Parathyroid adenoma (tissue), 2 donors: ENCODE measurements at regions not wholly inside any gene's neighbourhood (a gene's known extent, or its start where the extent isn't known, plus 50 kb on each side); places are given as distances from the start of the nearest gene placed in this dataset.

Experiments
- H2AFZ ChIP-seq: fragments of 300-600 bp; sonication (generic); one replicate; pipeline ENCODE4 v1.7.0; 2017; ENCODE audit warnings: antibody characterized with exemption, mild to moderate bottlenecking
- H3K27ac ChIP-seq: fragments of 300-600 bp; sonication (generic); one replicate; pipeline ENCODE4 v1.7.0; 2017
- H3K27me3 ChIP-seq: fragments of 300-600 bp; sonication (generic); one replicate; pipeline ENCODE4 v1.7.0; 2017; ENCODE audit warnings: low read length; ENCODE audit not compliant: control insufficient read depth, insufficient read depth
- H3K36me3 ChIP-seq: fragments of 300-600 bp; sonication (generic); one replicate; pipeline ENCODE4 v1.7.0; 2017; ENCODE audit warnings: low read length; ENCODE audit not compliant: control insufficient read depth, insufficient read depth
- H3K4me1 ChIP-seq: fragments of 300-600 bp; sonication (generic); one replicate; pipeline ENCODE4 v1.7.0; 2017; ENCODE audit warnings: control low read depth
- H3K4me2 ChIP-seq: fragments of 300-600 bp; sonication (generic); one replicate; pipeline ENCODE4 v1.7.0; 2017; ENCODE audit warnings: low read length
- H3K4me3 ChIP-seq: fragments of 300-600 bp; sonication (generic); one replicate; pipeline ENCODE4 v1.7.0; 2017; ENCODE audit warnings: low read depth, low read length
- H3K79me2 ChIP-seq: fragments of 300-600 bp; sonication (generic); one replicate; pipeline ENCODE4 v1.7.0; 2017; ENCODE audit warnings: control low read depth
- H3K9ac ChIP-seq: fragments of 300-600 bp; sonication (generic); one replicate; pipeline ENCODE4 v1.7.0; 2017; ENCODE audit warnings: mild to moderate bottlenecking
- H3K9me3 ChIP-seq: fragments of 300-600 bp; sonication (generic); one replicate; pipeline ENCODE4 v1.7.0; 2017; ENCODE audit warnings: low read length; ENCODE audit not compliant: control insufficient read depth
- CTCF ChIP-seq: fragments of 300-600 bp; sonication (generic); IDR thresholded peaks from one replicate; pipeline ENCODE4 v1.7.0; 2017; ENCODE audit warnings: antibody characterized with exemption, mild to moderate bottlenecking
- donor health status: primary hyperparathyroidism.

GRCh38 chr16:7992616-7993015, 597.7 kb downstream of the TMEM114 start:
- H3K27ac ChIP-seq = no peak overlapping the region
- H3K27me3 ChIP-seq = no peaks in the 10 kb centered on the region
- no peak overlapping the region for H2AFZ ChIP-seq
- no peaks in the 10 kb centered on the region for H3K79me2 ChIP-seq
- no peaks in the 10 kb centered on the region for H3K36me3 ChIP-seq
- TF ChIP-seq CTCF = no peak
- no peak overlapping the region for H3K4me3 ChIP-seq
- no peak overlapping the region for H3K4me2 ChIP-seq
- no peak overlapping the region for H3K9ac ChIP-seq
- no peaks in the 10 kb centered on the region for H3K4me1 ChIP-seq
- H3K9me3 ChIP-seq = no peaks in the 10 kb centered on the region

- H3K9ac ChIP-seq = no peak overlapping the region
- no peaks in the 10 kb centered on the region for H3K36me3 ChIP-seq
- TF ChIP-seq CTCF = no peak
These were observed 599.6 kb downstream of the TMEM114 start for GRCh38 chr16:7990626-7991260.

GRCh38 chr16:7983676-7984075, 606.6 kb downstream of the TMEM114 start:
- no peaks in the 10 kb centered on the region for H3K79me2 ChIP-seq
- no peak overlapping the region for H2AFZ ChIP-seq
- no peak overlapping the region for H3K4me3 ChIP-seq
- no peaks in the 10 kb centered on the region for H3K27me3 ChIP-seq
- H3K9me3 ChIP-seq = no peaks in the 10 kb centered on the region
- H3K9ac ChIP-seq = no peak overlapping the region
- no peak for TF ChIP-seq CTCF
- H3K4me2 ChIP-seq = no peak overlapping the region
- no peaks in the 10 kb centered on the region for H3K4me1 ChIP-seq
- H3K27ac ChIP-seq = no peak overlapping the region
- no peaks in the 10 kb centered on the region for H3K36me3 ChIP-seq

More at GRCh38 chr16:7990626-7991260, 599.6 kb downstream of the TMEM114 start:
- no peaks in the 10 kb centered on the region for H3K9me3 ChIP-seq
- H3K4me3 ChIP-seq = no peak overlapping the region
- H3K27ac ChIP-seq = no peak overlapping the region
- no peaks in the 10 kb centered on the region for H3K27me3 ChIP-seq
- no peaks in the 10 kb centered on the region for H3K4me1 ChIP-seq
- no peak overlapping the region for H3K4me2 ChIP-seq
- no peaks in the 10 kb centered on the region for H3K79me2 ChIP-seq
- H2AFZ ChIP-seq = no peak overlapping the region

- H3K79me2 ChIP-seq = no peaks in the 10 kb centered on the region
- H3K27me3 ChIP-seq = no peaks in the 10 kb centered on the region
- no peak overlapping the region for H2AFZ ChIP-seq
- H3K9ac ChIP-seq = no peak overlapping the region
- no peaks in the 10 kb centered on the region for H3K4me1 ChIP-seq
- H3K36me3 ChIP-seq = no peaks in the 10 kb centered on the region
- no peak overlapping the region for H3K4me3 ChIP-seq
- TF ChIP-seq CTCF = no peak
- H3K27ac ChIP-seq = no peak overlapping the region
- H3K4me2 ChIP-seq = no peak overlapping the region
- H3K9me3 ChIP-seq = no peaks in the 10 kb centered on the region
These were observed 610.2 kb downstream of the TMEM114 start for GRCh38 chr16:7980133-7980483.

GRCh38 chr16:7979448-7980132, 610.7 kb downstream of the TMEM114 start:
- no peak overlapping the region for H3K27ac ChIP-seq
- H3K9me3 ChIP-seq = no peaks in the 10 kb centered on the region
- no peaks in the 10 kb centered on the region for H3K27me3 ChIP-seq
- no peaks in the 10 kb centered on the region for H3K36me3 ChIP-seq
- no peak overlapping the region for H3K4me2 ChIP-seq
- no peak overlapping the region for H3K9ac ChIP-seq
- TF ChIP-seq CTCF = no peak
- H3K4me1 ChIP-seq = no peaks in the 10 kb centered on the region
- H2AFZ ChIP-seq = no peak overlapping the region
- no peak overlapping the region for H3K4me3 ChIP-seq
- H3K79me2 ChIP-seq = no peaks in the 10 kb centered on the region
